GM12878 (cell line): ENCODE measurements at regions not wholly inside any gene's neighbourhood (a gene's known extent, or its start where the extent isn't known, plus 50 kb on each side); places are given as distances from the start of the nearest gene placed in this dataset.

ENCODE experiments used
- ATAC-seq: fragments of 200-7000 bp; cut with Tn5 transposase; 3 replicates; pipeline ENCODE4 v1.9.1; 2020; ENCODE audit warnings: mild to moderate bottlenecking, moderate library complexity
- BruUV-seq: library from RNA; stranded (reverse); fragments of 400-500 nt; replicated peaks from 2 replicates; lab custom pipeline; 2021; lab: Mats Ljungman, UMichigan
- CTCF ChIA-PET: fragments of 300-600 bp; sonication (Branson Sonifier 250); formaldehyde crosslinking; extraction: SDS; loops from one replicate; lab custom pipeline; 2021; ENCODE audit warnings: inconsistent platforms; lab: Yijun Ruan, JAX
- POLR2A ChIA-PET: fragments of 350-600 bp; formaldehyde crosslinking; extraction: SDS; loops from one replicate; lab custom pipeline; 2021; ENCODE audit warnings: inconsistent platforms; lab: Charles Lee
- RAD21 ChIA-PET: fragments of 300-600 bp; sonication (Branson Sonifier 250); formaldehyde crosslinking; loops from one replicate; lab custom pipeline; 2023; ENCODE audit warnings: antibody characterized with exemption; ENCODE audit not compliant: unreplicated experiment; lab: Charles Lee
- SMC1A ChIA-PET: fragments of 300-600 bp; sonication (Branson Sonifier 250); formaldehyde crosslinking; loops from one replicate; lab custom pipeline; 2023; ENCODE audit not compliant: unreplicated experiment, uncharacterized antibody; lab: Charles Lee
- DNase-seq: peaks from one replicate; pipeline ENCODE4 v3.0.0-alpha.2; 2011; ENCODE audit warnings: low read depth, low spot score
- FAIRE-seq: peaks from 3 replicates; lab custom pipeline; 2011; peaks lifted over from hg19 to GRCh38; lab: Jason Lieb, UNC
- H2AFZ ChIP-seq: 2 replicates; pipeline ENCODE4 v1.6.0; 2011; ENCODE audit warnings: low read depth, low read length, control low read depth; ENCODE audit not compliant: control insufficient read depth
- H3K27ac ChIP-seq: 2 replicates; pipeline ENCODE4 v1.5.1; 2011; ENCODE audit warnings: control low read depth; ENCODE audit not compliant: control insufficient read depth, insufficient read depth
- H3K27me3 ChIP-seq, 2 experiments: replicated peaks in 1 of 2; 2 replicates each; pipeline versions ENCODE4 v1.6.0 to v1.6.1; 2011; ENCODE audit warnings: low read length in 1 of 2; ENCODE audit not compliant: control insufficient read depth in 2 of 2, insufficient read depth in 2 of 2
- H3K36me3 ChIP-seq, 2 experiments: 2 replicates each; pipeline ENCODE4 v1.5.1; 2011; ENCODE audit warnings: low read length in 1 of 2; ENCODE audit not compliant: control insufficient read depth in 2 of 2, insufficient read depth in 2 of 2
- H3K4me1 ChIP-seq: 2 replicates; pipeline ENCODE4 v1.6.1; 2011; ENCODE audit warnings: mild to moderate bottlenecking, low read length, moderate library complexity, mixed read lengths; ENCODE audit not compliant: control insufficient read depth, insufficient read depth
- H3K4me2 ChIP-seq: 2 replicates; pipeline ENCODE4 v1.6.0; 2011; ENCODE audit warnings: control low read depth; ENCODE audit not compliant: control insufficient read depth, insufficient read depth
- H3K4me3 ChIP-seq: fragments of 200-600 bp; sonication (generic); 2 replicates; pipeline ENCODE4 v1.5.1; 2016
- H3K79me2 ChIP-seq: 2 replicates; pipeline ENCODE4 v1.6.0; 2011; ENCODE audit warnings: low read length; ENCODE audit not compliant: control insufficient read depth, insufficient read depth
- H3K9ac ChIP-seq: 2 replicates; pipeline ENCODE4 v1.8.0; 2011; ENCODE audit warnings: low read length, control low read depth, mixed read lengths; ENCODE audit not compliant: control insufficient read depth, insufficient read depth
- H3K9me3 ChIP-seq: replicated peaks from 3 replicates; pipeline ENCODE4 v1.5.1; 2011; ENCODE audit warnings: mild to moderate bottlenecking, low read length; ENCODE audit not compliant: control insufficient read depth, insufficient read depth
- H4K20me1 ChIP-seq: 2 replicates; pipeline ENCODE4 v1.6.0; 2011; ENCODE audit not compliant: control insufficient read depth, insufficient read depth
- MTA3 ChIP-seq: IDR thresholded peaks from 2 replicates; pipeline ENCODE4 v1.6.1; 2012; ENCODE audit warnings: low read length, inconsistent platforms, borderline replicate concordance
- NFYA ChIP-seq: IDR thresholded peaks from 2 replicates; pipeline ENCODE4 v1.6.1; 2011; ENCODE audit warnings: low read depth, mild to moderate bottlenecking, low read length, improper control_type of control experiment, borderline replicate concordance
- PAX8 ChIP-seq: fragments of 450-650 bp; IDR thresholded peaks from 2 replicates; pipeline ENCODE4 v1.6.1; 2017; ENCODE audit warnings: mild to moderate bottlenecking, moderate library complexity
- RAD21 ChIP-seq: IDR thresholded peaks from 2 replicates; pipeline ENCODE4 v1.6.1; 2011; ENCODE audit warnings: mild to moderate bottlenecking, low read depth, low read length, moderate library complexity; ENCODE audit not compliant: insufficient read depth
- WGBS: methylation state at CpG from one replicate; pipeline ENCODE4 v1.1.6; 2016; ENCODE audit warnings: low lambda C conversion rate; ENCODE audit not compliant: insufficient replicate concordance, insufficient coverage; ENCODE audit errors: missing lambda C conversion rate; 5-methylcytosine and 5-hydroxymethylcytosine counted together
- in situ Hi-C: fragments of 300-500 bp; cut with MboI; formaldehyde crosslinking; loops from 9 replicates; pipeline ENCODE4 v1.14.3; 2018; ENCODE audit warnings: mixed read lengths
- intact Hi-C: fragments of 100-400 bp; cut with micrococcal nuclease; formaldehyde crosslinking; loops from one replicate; pipeline ENCODE4 v1.14.2; 2022; ENCODE audit not compliant: unreplicated experiment
- TF ChIP-seq, protein P1 (sequence below): IDR thresholded peaks from 2 replicates; pipeline ENCODE4 v1.6.1; 2012; ENCODE audit warnings: low read depth, low read length, improper control_type of control experiment
- TF ChIP-seq, protein P2 (sequence below): fragments of 450-650 bp; formaldehyde crosslinking; IDR thresholded peaks from 2 replicates; pipeline ENCODE4 v1.4.0; 2022; ENCODE audit warnings: mild to moderate bottlenecking, moderate library complexity

DNA sequence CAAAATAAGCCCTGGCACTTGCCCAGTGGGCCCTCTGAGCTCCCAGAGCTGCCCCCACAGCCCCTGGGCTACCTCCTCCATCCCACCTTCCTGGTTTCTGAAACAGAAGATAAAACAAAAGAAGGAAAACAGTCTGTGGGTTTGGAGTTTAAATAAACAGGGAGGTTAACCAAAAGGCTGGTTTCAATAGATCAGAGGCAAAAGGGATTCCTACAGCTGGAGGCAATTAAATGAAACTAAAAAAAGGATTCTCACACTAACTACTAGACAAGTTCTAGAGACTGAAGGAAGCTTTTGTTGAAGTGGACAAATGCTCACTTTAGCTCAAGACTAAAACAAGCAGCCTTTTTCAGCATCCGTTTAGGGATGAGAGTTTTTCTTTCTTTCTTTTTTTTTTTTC lies 569.8 kb downstream of the FGF9 start:
- Histone ChIP-seq H3K36me3 (no peaks in the 10 kb centered on the region), H3K4me3 (no peak overlapping the region), H2AFZ (no peak overlapping the region), H3K79me2 (no peaks in the 10 kb centered on the region), H3K9me3 (no peaks in the 10 kb centered on the region), H3K27ac (no peak overlapping the region), H3K27me3 (no peaks in the 10 kb centered on the region), H3K4me2 (no peak overlapping the region), H4K20me1 (no peaks in the 10 kb centered on the region), H3K4me1 (no peaks in the 10 kb centered on the region), H3K9ac (no peak overlapping the region)
- TF ChIP-seq NFYA (no peak), MTA3 (no peak), RAD21 (no peak)
- 100% methylated on average over 1 of the region's 1 CpG for WGBS
- CTCF ChIA-PET: no interaction called here
- no TSS peak for BruUV-seq
- SMC1A ChIA-PET: interaction anchor here (0.7 kb wide), 1 partner anchor 25 kb away, joined by 3 read pairs; no protein-coding TSS in a partner anchor
- ATAC-seq: no peak
- POLR2A ChIA-PET: no interaction called here
- no peak for FAIRE-seq
- RAD21 ChIA-PET: no interaction called here
- DNase-seq: no peak
- intact Hi-C loops (no loop called here), in situ Hi-C loops (no loop called here)

DNA sequence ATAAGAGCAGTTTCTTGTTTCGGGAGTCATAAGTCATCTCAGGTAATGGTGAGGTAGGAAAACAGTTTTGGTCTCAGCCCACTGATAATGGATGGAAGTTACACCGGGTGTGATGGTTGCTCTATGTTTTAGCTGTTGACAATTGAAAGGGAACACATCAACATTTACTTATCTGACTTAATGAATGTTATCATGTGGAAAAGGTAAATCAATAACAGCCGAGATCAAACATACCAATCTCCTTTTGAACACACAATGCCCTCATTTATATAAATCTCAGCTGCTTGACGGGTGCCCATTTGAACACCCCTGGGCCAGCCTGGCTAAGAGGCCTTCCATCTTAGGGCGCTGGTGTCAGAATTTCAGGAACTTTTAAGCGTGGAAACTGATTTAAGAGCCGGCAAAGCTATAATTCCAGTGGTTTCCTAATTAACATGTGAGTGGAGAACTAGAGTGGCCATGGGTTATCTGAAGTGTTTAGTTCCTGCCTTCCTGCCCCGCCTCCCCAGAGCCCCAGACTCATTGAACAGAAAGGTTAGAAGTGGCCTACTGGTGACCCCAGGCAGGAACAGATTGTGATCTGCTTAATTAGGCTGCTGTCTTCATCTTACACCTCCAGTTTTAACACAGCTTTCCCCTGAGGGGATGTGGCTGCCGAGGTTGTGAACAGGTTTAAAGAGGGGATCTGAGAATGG lies 572.7 kb downstream of the FGF9 start:
- Histone ChIP-seq H3K9ac (no peak overlapping the region), H3K9me3 (no peaks in the 10 kb centered on the region), H4K20me1 (no peaks in the 10 kb centered on the region), H3K36me3 (no peaks in the 10 kb centered on the region), H3K4me3 (no peak overlapping the region), H3K4me1 (no peaks in the 10 kb centered on the region), H3K27ac (no peak overlapping the region), H3K79me2 (no peaks in the 10 kb centered on the region), H3K4me2 (no peak overlapping the region), H2AFZ (no peak overlapping the region), H3K27me3 (no peaks in the 10 kb centered on the region)
- ChIA-PET CTCF (interaction anchor here (1.0 kb wide), 1 partner anchor 10 kb away, joined by 3 read pairs; no protein-coding TSS in a partner anchor), POLR2A (interaction anchor here (1.5 kb wide), 1 partner anchor 9 kb away, joined by 3 read pairs; no protein-coding TSS in a partner anchor), SMC1A (interaction anchor here (0.8 to 1.3 kb wide), 2 partner anchors 15 to 321 kb away, joined by 3 read pairs; no protein-coding TSS in a partner anchor), RAD21 (no interaction called here)
- no TSS peak for BruUV-seq
- TF ChIP-seq, protein P1, sequence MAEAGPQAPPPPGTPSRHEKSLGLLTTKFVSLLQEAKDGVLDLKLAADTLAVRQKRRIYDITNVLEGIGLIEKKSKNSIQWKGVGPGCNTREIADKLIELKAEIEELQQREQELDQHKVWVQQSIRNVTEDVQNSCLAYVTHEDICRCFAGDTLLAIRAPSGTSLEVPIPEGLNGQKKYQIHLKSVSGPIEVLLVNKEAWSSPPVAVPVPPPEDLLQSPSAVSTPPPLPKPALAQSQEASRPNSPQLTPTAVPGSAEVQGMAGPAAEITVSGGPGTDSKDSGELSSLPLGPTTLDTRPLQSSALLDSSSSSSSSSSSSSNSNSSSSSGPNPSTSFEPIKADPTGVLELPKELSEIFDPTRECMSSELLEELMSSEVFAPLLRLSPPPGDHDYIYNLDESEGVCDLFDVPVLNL: no peak
- no peak for TF ChIP-seq PAX8
- TF ChIP-seq, protein P2, sequence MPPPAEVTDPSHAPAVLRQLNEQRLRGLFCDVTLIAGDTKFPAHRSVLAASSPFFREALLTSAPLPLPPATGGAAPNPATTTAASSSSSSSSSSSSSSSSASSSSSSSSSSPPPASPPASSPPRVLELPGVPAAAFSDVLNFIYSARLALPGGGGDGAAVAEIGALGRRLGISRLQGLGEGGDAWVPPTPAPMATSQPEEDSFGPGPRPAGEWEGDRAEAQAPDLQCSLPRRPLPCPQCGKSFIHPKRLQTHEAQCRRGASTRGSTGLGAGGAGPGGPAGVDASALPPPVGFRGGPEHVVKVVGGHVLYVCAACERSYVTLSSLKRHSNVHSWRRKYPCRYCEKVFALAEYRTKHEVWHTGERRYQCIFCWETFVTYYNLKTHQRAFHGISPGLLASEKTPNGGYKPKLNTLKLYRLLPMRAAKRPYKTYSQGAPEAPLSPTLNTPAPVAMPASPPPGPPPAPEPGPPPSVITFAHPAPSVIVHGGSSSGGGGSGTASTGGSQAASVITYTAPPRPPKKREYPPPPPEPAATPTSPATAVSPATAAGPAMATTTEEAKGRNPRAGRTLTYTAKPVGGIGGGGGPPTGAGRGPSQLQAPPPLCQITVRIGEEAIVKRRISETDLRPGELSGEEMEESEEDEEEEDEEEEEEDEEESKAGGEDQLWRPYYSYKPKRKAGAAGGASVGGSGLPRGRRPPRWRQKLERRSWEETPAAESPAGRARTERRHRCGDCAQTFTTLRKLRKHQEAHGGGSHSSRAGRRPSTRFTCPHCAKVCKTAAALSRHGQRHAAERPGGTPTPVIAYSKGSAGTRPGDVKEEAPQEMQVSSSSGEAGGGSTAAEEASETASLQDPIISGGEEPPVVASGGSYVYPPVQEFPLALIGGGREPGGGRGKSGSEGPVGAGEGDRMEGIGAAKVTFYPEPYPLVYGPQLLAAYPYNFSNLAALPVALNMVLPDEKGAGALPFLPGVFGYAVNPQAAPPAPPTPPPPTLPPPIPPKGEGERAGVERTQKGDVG (CRISPR knock-in tag): no peak
- no peak for DNase-seq
- intact Hi-C loops: no loop called here
- WGBS: 14% methylated on average over 9 of the region's 9 CpGs
- FAIRE-seq: no peak
- ATAC-seq: no peak
- in situ Hi-C loops: no loop called here
